GM18511 (cell line): ENCODE measurements at regions not wholly inside any gene's neighbourhood (a gene's known extent, or its start where the extent isn't known, plus 50 kb on each side); places are given as distances from the start of the nearest gene placed in this dataset.

Source experiments
- ATAC-seq: cut with Tn5 transposase; IDR thresholded peaks from one replicate; pipeline ENCODE4 v1.9.1; 2021; ENCODE audit warnings: mild to moderate bottlenecking, moderate library complexity; ENCODE audit not compliant: unreplicated experiment

GRCh38 chr7:115106316-115106715, 184.4 kb downstream of the MDFIC start:
- no peak for ATAC-seq

DNA sequence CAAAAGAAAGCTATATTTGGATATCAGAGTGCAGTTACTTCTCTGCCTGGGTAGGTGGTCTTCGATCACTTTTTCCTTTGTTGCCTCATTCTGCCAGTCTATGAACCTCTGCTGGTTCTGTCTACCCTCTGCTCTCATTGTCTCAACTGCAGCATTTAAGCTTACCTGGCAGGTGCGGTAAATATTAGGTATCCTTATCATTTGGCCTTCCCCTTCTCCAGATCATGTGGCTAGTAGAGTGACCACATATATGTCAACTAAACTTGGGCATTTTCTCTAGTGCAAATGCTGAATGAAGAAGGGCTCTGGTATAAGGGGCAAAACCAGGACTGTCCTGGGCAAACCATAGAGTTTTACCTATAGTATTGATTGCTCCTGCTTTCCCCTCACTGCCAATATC, 180.8 kb downstream of the MDFIC start:
- no peak for ATAC-seq

DNA sequence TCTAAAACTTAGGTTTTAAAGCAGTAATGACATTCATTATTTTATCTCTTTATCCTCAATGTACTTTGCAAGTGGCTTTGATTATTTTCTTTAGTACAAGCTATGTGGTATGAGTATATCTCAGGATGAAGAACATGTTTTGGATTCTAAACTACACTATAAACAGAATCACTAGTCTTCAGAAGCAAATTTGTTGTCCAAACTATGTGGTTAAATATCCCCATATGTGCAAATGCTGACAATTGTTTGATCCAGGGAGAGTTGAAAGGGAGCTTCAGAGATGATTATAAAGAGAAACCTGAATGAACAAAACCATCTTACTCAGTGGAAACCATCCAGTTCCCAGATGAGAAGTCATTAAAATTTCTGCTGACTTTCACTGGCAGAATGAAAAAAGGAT, 179.3 kb downstream of the MDFIC start:
- no peak for ATAC-seq

- ATAC-seq, result no peak
Measured at GRCh38 chr7:115099906-115100305, 178.0 kb downstream of the MDFIC start.

- no peak for ATAC-seq
Measured at GRCh38 chr7:115097175-115097671, 175.3 kb downstream of the MDFIC start.

- no peak for ATAC-seq
Measured at GRCh38 chr7:115096262-115096661, 174.4 kb downstream of the MDFIC start.

DNA sequence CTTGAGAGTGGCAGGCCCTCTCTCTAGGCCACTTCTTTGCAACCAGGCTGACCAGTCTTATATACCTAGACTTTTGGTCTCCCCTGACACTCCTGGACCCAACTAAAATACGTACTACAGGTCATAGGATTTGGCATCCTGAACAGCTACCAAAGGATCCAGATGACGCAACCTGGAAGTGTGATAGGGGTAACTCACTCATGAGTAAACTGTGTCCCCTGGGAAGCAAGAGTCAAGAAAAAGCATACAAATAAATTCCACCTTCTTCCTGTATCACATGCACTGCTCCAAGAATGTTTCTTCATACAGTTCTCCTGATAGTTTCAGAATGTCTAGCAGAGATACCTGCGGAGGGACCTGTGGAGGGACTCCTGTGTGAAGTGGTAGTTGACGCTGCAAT, 172.3 kb downstream of the MDFIC start:
- ATAC-seq, result no peak

GRCh38 chr7:115088893-115089292, 167.0 kb downstream of the MDFIC start:
- no peak for ATAC-seq

DNA sequence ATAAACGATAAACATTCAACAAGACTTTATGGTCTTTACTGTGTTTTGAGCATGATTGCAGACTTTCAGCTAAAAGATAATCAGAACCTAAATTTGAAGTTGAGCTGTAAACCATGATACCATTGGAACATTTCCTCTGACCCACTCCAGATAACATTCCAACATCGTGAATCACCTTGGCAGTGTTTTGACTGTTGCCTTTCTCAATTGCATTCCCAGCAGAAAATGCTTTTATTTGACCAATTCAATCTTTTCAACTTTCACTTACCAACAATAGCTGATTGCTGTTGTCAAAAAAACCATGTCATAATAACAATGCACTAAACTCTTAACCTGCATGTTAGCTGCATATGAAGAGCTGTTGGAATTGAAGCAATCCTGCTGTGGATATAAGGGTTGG, 165.5 kb downstream of the MDFIC start:
- no peak for ATAC-seq

DNA sequence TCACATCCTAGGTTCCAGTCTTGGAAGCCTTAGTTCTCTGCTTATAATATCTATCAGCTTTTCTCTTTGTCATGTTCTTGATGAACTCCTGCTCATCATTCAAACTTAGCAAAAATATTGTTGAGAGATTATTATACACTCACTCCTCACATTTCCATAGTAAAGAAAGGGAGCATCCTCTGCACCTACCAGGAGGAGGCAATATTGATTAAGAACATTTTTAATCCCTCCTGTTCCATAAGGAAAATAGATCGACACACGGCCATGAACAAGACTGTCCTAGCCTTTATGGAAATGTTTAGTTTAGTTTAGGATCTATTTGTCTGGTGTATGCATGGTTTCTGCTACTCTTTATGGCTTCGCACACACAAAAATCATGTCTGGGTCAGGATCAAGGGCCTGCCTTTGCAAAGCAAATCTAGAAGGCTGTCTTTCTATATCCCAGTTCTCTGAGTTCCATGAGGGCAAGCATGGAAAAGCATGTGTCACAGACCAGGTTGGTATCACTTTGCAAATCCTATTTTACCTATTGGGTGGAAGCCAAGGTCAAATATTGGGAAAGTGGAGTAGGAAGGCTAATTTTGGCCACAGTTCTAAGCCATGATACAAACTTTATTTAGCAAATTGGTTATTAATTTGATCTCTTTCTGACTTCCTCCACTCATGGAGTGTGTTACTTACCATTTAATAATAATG, 164.4 kb downstream of the MDFIC start:
- no peak for ATAC-seq

DNA sequence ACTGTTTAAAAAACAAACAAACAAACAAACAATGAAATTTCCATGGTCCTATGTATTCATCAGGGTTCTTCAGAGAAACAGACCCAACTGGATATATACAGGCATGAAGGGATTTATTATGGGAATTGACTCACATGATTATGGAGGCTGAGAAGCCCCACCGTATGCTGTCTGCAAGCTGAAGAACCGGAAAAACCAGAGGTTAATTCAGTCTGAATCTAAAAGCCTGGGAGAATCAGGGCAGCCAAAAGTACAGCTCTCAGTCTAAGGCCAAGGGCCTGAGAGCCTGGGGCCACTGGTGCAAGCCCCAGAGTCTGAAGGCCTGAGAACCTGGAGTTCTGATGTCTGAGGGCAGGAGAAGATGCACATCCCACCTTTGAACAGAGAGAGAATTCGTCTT, 163.5 kb downstream of the MDFIC start:
- ATAC-seq, result no peak

- no peak for ATAC-seq
Measured at GRCh38 chr7:115083935-115084334, 162.0 kb downstream of the MDFIC start.

GRCh38 chr7:115081772-115082171, 159.9 kb downstream of the MDFIC start:
- no peak for ATAC-seq

DNA sequence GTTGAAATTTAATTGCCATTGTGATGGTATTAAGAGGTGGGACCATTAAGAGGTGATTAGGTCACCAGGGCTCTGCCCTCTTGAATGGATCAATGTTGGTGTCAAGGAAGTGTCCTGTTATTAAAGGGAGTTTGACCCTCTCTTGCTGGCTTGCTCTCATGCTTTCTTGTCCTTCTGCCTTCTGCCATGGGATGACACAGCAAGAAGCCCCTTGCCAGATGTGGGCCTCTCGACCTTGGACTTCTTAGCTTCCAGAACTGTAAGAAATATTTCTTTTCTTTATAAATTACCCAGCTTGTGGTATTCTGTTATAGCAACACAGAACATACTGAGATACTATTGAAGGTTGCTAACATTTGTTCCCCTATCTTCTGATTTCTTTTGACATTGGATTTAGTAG, 157.0 kb downstream of the MDFIC start:
- no peak for ATAC-seq

GRCh38 chr7:115078386-115078785, 156.5 kb downstream of the MDFIC start:
- no peak for ATAC-seq

DNA sequence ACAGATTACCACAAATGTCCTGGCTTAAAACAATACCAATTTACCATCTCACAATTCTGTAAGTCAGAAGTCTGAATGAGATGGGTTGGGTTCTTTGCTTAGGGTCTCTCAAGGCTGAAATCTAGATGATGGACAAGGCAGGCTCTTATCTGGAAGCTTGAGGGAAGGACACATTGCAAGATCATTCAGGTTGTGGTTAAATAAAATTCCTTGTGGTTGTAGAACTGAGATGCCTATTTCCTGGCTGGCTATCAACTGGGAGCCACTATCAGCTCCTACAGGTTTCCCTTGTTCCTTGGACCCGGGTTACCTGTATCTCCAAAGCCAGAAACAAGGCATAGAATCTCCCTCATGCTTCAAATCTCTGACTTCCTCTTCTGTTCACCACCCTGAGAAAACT, 148.4 kb downstream of the MDFIC start:
- ATAC-seq, result no peak
